HG03469 (cell line): ENCODE measurements at regions not wholly inside any gene's neighbourhood (a gene's known extent, or its start where the extent isn't known, plus 50 kb on each side); places are given as distances from the start of the nearest gene placed in this dataset.

Source experiments
- ATAC-seq: cut with Tn5 transposase; IDR thresholded peaks from one replicate; pipeline ENCODE4 v1.9.1; 2021; ENCODE audit warnings: mild to moderate bottlenecking, moderate library complexity, moderate number of reproducible peaks; ENCODE audit not compliant: unreplicated experiment

DNA sequence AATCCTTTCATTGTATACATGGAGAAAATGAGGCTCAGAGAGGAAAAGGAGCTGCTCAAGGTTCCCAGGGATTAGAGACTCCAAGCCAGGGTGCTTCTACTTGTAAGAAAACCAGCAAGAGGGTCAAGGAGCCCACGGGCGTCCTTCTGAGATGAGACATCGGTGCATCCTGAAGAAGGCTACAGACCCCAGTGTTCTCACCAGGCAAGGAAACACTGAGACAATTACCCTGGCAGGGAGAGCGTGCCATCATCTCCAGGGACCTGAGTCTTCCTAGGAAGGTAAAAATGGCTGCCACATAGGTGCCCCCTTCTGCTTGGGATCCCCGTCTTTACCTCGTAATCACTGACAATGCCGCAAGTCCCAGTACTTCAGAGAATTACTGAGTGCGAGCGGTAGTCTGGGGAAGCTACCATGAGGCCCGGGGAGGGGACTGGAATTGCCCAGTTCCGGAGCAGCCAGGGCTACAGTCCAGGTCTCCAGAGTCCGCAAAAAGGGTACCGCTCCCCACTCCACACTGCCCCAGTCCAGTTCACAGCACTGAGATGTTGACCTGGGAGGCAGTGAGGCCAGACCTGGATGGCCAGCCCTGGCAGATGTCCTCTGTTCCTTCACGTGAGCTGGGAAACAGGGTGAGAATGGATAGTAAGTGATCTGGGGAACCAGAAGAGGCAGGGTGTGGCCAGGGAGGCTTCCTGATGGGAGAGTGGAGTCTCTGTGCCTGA lies 164.7 kb upstream of the SMAD3 start:
- ATAC-seq: no peak

DNA sequence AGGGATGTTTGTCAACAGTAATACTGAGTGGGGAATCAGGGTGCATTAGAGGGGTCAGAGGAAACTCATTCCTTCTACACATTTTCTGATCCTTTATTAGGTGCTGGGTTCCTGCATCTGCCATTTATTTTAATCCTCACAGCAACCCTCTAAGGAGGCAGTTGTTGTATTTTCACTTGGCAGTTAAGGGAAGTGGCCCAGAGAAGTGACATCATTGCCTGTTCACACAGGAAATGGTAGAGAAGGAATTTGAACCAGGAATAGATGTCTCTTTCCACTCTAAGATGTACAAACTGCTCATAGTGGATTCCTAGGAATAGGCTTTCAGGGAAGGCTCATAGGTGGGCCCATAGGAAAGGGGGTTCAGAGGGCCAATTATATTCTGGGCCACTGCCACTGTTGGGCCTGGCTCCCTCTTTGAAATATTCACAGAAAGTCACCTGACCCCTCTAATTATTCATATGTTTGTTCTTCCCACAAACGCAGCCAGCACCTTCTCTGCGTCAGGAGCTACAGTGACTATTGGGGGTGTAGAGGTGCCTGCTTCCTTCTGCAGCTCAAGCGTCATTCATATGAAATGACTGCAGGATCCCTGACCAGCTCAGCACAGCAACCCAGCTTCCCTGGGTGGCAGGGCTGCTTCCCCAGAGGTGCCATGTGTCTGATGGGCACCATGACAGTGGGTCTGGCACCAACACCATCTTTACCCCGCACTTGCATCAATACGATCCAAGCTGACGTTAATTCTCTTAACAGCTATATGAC lies 163.9 kb upstream of the SMAD3 start:
- ATAC-seq: no peak

DNA sequence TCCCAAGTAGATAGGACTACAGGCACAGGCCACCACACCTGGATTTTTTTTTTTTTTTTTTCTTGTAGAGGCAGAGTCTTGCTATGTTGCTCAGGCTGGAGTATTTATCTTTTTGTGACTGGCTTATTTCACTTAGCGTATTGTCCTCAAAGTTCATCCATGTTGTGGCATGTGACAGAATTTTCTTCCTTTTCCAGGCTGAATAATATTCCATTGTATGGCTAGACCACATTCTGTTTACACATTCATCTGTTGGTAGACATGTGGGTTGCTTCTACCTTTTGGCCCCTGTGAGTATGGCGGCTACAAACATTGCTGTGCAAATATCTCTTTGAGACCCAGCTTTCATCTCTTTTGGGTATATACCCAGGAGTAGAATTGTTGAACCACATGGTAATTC lies 160.2 kb upstream of the SMAD3 start:
- no peak for ATAC-seq

DNA sequence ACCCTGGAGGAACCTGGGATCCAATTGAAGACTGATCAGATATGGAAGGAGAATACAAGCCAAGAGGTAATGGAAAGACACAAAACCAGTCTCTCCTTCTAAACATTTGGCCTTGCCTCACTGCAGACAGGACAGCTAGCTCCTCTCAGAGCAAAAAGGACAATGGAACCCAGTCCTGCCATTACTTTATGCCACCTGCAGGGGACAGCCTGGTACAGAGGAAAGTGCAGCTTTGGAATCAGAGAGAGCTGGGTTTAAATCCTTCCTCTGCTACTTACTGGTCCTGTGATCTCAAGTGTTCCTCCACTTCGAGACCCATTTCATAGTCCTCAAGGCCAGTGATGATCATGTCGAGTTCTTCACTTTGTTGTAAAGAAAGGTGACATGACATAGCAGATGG lies 159.4 kb upstream of the SMAD3 start:
- ATAC-seq: no peak

DNA sequence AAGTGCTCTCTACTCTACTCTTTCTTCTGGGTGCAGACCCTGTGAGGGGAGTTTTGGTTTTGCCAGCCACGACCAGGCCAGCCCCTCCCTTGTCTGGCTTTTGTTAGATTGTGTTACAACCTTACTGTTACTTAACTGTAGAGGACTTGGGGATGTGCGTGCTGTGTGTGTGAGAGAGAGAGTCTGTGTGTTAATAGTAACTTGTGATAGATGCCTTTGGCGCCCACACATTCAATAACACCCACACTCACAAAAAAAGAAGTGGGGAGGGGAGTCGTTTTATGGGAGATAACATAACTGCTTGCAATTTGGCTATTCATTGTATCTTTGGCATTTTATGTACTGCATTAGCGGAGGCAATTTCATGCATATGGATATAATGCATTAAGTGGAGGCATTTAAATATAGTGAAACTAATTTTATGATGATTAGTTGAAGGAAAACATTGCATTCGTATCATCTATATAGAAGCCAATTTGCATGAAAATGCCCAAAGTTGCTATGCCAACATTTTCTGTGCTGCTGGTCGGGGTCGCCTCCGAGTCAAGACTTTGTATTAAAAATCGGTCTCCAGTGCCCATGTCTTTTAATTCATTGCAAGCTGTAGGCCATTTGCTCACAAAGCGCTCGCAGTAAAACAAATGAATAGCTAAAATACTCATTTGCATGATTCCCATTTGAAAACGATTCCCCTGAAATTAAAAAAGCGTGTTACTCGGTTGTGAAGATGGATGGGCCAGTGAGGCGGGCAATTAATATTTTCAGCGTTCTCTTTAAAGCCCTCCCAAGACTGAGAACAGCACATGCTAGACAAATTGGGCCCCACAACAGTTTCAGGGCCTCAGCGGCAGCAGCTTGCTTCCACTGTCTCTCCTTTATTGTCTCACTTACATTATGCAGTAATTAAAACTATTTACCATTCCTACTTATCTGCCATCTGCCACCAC lies 158.5 kb upstream of the SMAD3 start:
- ATAC-seq: no peak

DNA sequence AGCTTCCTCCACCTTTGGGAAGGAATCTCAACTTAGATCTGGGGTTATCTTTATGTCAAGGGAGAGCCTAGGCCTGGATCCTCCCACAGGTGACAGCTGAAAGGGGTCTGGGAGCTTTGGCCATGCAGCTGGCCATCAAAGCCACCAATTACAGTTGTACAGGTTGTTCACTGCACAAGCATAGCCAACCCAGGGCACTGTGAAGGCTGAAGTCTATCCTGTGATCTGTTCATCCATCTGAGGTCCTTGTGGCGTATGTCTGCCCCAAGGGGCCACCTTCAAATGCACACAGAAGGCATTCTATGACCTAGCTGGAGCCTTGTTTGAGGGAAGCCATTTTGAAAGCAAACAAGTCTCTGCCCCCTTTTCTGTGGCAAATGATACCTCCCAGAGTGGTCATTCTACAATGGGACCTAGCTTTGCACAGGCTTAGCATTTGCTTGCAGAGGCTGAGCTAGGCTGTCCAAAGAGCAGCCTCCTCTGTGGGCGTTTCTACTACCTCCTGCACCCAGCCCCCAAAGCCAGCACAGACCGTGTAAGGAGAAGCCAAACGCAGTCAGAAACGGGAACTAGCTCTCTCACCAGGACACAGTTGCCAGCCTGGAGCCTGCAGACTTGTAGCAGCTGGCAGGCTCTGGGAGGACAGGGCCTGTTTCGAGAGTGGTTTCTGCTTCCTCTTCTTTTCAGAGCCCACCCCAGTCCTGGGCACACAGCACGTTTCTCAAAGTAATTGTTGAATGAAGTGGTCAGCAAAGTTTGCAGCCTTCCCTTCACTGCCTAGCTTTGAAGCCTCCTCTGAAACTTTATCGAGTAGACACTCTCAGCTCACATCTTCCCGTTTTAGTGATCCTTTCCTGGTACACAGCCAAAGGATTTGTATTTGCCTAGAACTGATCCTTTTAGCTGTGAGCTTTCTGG lies 157.3 kb upstream of the SMAD3 start:
- ATAC-seq: no peak

DNA sequence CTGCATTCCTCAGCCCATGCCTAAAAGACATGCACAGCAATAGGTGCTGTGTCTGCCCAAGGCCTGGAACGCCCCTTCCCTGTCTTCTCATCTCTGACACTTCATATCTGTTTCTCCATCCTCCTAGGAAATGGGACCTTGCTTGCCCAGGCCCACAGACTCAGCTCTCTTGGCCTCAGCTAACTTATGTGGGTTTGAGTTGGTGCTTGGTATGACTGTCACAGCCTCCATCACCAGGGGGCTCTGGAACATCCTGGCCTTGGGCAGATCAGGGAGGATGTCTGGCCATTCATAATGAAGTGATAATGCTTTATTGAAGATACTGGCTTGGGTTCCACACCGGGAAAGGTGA lies 156.7 kb upstream of the SMAD3 start:
- no peak for ATAC-seq

DNA sequence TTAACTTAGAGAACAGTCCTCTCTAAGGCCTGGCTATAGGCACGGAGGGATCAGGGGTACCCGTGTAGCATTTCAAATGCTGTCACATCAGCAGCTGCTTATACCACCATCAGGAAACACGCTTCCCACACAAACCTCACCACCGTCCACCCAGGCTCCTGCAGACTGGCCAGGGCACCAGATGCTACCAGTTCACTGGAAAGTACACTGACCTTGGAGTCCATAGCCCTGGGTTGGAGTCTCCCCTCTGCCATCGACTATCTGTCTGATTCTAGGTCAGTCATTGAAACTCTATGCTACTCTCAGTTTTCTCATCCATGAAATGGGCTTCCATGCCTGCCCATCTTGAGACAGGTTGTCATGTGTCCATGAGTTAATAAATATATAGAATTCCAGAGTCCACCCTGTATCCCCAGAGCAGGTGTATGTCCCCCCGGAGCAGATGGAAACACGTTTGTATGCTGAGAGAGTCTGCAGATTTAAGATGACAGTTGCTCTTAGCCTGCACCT lies 156.0 kb upstream of the SMAD3 start:
- no peak for ATAC-seq

DNA sequence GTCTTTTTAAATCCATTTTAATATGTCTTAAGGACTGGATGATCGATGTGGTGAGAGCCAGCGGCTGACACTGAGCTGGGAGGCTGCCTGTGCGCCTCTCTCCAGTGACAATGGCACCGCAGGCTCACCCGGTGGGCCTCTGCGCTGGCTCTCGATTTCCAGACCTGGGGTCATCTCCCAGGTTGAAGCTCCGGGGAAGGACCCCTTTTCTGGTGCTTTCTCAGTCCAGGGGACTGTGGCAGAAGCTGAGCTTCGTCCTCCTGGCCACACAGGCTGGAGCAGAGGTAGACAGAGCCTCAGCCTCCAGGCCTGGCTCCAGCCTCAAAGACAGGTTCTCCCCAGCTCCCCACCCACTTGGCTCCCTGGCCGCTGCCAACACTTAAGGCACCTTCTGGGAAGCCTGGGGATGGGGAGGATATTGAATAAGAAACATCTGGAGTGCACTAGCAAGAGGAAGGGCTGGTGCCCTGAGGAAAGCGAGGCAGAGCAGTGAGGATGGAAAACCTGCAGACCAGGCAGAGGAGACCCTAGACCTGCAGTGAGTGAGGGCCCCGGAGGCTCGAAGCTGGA lies 154.2 kb upstream of the SMAD3 start:
- no peak for ATAC-seq

DNA sequence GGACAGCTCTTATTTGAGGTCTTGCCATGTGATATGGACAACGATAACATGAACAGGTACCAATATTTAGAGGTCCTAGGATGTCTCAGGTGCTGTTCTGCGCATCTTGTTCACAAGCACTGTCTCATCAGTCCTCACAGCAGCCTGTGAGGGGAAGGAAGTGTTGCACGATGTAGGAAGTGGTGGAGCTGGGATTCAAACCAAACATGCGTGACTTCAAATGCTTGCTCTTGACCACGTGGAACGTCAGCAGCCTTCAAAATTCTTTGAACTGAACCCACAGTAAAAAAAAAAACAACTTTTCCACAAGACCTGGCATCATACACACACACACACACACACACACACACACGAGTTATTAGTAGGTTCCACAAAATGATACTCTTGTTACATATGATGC lies 153.4 kb upstream of the SMAD3 start:
- ATAC-seq: no peak

DNA sequence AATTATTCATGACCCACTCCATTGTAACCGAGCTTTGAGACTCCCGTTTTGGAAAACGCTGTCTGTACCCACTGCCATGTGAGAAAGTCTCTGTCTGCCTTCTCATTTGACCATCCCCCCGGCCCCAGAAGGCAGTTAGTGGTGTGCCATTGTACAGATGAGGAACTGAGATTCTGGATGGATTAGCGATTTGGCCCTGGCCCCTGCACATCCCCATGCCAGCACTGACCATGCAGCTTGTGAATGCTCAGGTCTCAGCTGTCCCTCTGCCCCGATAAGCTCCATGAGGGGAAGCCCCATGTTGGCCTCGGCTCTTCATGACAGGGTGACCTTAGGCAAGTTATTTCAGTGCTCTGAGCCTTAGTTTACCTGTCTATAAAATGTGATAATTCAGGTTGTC lies 153.0 kb upstream of the SMAD3 start:
- no peak for ATAC-seq

DNA sequence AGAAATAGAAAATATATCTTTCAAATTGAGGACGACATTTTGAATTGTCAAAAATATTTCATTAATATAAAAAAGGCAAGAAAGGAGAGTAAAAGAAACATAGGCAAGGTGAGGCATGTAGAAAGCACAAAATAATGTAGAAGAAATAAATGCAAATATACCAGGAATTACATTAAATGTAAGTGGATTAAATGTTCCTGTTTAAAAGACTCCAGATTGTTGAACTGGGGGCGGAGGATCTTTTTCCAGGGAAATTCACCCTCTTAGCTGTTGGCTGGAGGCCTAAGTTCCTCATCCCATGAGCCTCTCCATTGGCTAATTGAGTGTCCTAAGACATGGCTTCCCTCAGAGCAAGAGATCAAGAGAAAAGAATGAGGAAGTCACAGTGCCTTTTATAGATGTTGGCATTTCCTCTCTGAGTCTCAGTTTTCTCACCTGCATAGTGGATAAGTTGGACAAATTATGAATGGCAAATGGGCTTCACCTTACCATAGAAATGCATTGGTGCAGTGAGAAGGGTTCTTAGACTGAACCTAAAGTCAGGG lies 147.4 kb upstream of the SMAD3 start:
- no peak for ATAC-seq

DNA sequence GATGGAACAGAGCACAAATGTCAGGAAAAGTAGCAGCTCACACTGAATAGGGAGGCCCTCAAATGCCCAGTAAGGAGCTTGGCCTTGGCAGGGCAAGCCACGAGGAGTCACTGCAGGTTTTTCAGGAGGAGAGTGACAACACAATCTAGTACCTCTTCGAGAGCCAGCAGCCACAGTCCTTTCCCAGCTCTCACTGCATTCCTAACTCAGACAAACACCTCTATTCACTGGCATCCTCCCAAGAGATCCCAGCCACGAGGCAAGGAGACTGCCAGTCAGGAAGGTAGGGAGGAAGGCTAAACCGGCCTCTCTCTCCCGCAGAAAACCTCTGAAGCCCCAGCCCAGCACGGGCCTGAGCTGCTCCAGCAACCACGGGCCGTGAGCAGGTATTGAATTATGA lies 146.0 kb upstream of the SMAD3 start:
- ATAC-seq: no peak

DNA sequence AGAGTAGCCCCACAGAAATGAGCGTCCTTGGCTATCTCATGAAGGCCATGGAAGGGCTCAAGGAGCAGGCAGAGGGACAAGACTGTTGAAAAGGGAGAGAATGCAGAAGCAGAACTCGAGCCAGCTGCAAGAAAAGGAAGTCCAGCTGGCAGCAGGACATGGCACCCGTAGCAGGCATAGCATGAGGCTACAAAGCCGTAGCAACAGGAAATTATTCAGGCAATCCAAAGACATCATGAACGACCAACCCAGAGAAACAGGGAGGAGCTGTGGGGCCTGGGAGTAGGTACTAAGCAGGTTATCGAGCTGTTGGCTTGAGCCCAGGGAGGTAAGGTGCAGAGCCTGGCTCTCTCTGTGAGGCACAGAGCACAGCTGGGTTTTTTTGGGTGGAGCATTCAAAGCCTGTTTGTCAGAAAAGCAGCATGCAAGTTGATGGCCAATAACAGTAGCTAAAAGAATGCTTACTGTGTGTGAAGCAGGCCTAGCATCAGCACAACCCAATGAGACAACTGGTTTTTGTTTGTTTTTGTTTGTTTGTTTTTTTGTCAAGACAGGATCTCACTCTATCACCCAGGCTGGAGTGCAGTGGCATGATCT lies 144.0 kb upstream of the SMAD3 start:
- ATAC-seq: no peak

DNA sequence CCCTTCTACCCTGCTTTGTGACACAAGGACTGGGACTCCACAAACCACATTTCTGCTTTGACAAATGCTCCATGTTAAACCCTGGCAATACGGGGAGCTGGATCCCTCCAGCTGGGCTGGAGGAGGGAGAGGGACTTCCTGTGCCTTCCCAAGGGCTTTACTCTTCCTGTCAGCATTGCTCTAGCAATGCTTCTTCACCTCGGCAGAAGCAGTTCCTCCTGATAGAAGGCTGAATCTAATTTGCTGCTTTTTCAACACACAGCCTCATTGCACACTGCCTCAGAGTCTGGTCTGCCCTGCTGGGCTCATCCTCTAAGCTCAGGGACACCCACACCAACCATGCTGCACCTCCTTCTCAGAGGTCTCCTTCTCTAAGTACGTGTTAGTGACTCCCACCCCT lies 142.8 kb upstream of the SMAD3 start:
- ATAC-seq: no peak

DNA sequence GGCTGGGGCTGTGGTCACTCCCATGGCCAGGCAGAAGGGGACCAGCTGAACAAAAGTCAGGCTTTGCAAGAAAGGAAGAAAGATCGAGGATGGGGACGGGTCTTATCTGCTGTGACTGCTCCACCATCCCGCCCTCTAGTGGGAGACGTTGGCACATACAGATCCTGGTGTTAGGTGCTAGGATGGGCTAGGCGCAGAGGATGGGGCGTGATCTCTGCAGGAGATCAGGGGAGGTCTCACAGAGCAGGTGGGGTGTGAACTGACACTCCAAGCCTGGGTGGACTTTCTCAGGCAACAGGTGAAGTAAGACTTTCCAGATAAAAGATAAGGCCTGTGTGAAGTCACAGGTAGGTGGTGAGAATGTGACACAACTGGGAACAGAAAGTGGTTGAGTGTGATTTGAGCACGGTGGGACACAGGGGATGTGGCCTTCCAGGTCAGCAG lies 141.9 kb upstream of the SMAD3 start:
- no peak for ATAC-seq

DNA sequence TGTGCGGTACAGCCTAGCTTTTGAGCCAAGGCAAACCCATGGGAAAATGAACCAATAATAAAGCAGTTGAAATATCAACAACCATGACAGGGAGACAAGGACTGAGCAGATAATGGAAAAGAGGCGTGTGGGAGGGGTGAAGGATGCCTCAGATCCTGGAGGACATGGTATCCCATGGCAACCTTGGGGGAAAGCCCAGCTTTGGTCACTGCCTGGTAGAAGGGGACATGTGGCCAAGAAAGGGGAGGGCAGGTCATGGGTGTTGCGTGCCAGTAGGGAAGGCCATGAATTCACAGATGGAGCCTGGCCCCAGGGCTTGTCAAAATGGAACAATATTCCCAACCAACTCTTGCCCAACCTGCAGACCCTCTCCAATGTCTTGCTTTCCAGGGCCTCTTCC lies 140.5 kb upstream of the SMAD3 start:
- ATAC-seq: no peak

DNA sequence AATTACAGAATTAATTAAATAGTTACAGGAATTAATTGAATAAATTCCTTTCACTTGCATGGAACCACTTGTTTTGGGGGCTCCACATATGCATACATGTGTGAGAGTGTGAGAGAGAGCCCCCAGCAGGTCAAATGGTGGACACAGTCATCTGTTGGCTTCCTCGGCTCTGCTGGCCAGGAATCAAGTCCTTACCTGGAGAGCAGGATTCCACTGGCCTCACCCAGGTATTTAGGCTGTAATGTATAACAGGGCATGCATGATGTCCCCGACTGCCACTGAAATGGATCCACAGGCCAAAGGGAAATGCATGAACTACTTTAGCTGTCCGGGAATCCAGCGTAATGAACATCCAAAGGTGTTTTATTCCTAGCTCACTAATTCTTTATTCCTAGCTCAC lies 139.7 kb upstream of the SMAD3 start:
- ATAC-seq: no peak
